ENCODE measurements at regions not wholly inside any gene's neighbourhood (a gene's known extent, or its start where the extent isn't known, plus 50 kb on each side); places are given as distances from the start of the nearest gene placed in this dataset.
"Not testable (repeated sequence)": the region's sequence is repeated elsewhere in the genome, so short reads cannot be mapped to it uniquely, and the experiment has no call there.

GRCh38 chr18:67455890-67456501 is 60.5 kb downstream of the DSEL start:
- H3K4me1 ChIP-seq (ENCODE audit: control insufficient read depth, insufficient read depth, low read length): peaks cover 11% of the 10 kb centered on the region; the same call in 1 of the 2 replicates
- H3K27ac ChIP-seq (ENCODE audit: low read depth, low read length): no peak overlapping the region
- no peaks in the 10 kb centered on the region for H3K27me3 ChIP-seq (ENCODE audit: control insufficient read depth, insufficient read depth, low read length)

GRCh38 chr18:67453901-67454300 is 62.6 kb downstream of the DSEL start:
- Histone ChIP-seq H3K4me3 (ENCODE audit: low read depth, low read length) (no peak overlapping the region), H3K36me3 (ENCODE audit: control insufficient read depth, insufficient read depth, low read length) (no peaks in the 10 kb centered on the region), H3K4me1 (ENCODE audit: control insufficient read depth, insufficient read depth, low read length) (peaks cover 11% of the 10 kb centered on the region; the same call in 1 of the 2 replicates), H3K9me3 (ENCODE audit: control insufficient read depth, insufficient read depth, low read length) (no peaks in the 10 kb centered on the region), H3K27ac (ENCODE audit: low read depth, low read length) (no peak overlapping the region), H3K9ac (ENCODE audit: low read depth, low read length) (no peak overlapping the region), H3K27me3 (ENCODE audit: control insufficient read depth, insufficient read depth, low read length) (no peaks in the 10 kb centered on the region)

More at GRCh38 chr18:67455890-67456501, 60.5 kb downstream of the DSEL start:
- no peaks in the 10 kb centered on the region for H3K9me3 ChIP-seq (ENCODE audit: control insufficient read depth, insufficient read depth, low read length)
- no peak overlapping the region for H3K9ac ChIP-seq (ENCODE audit: low read depth, low read length)
- H3K4me3 ChIP-seq (ENCODE audit: low read depth, low read length): no peak overlapping the region
- H3K36me3 ChIP-seq (ENCODE audit: control insufficient read depth, insufficient read depth, low read length): no peaks in the 10 kb centered on the region

GRCh38 chr18:67451960-67452359 is 64.6 kb downstream of the DSEL start:
- no peak overlapping the region for H3K27ac ChIP-seq (ENCODE audit: low read depth, low read length)
- H3K4me3 ChIP-seq (ENCODE audit: low read depth, low read length): no peak overlapping the region
- no peaks in the 10 kb centered on the region for H3K36me3 ChIP-seq (ENCODE audit: control insufficient read depth, insufficient read depth, low read length)
- peaks cover 11% of the 10 kb centered on the region; the same call in 1 of the 2 replicates for H3K4me1 ChIP-seq (ENCODE audit: control insufficient read depth, insufficient read depth, low read length)
- no peak overlapping the region for H3K9ac ChIP-seq (ENCODE audit: low read depth, low read length)
- no peaks in the 10 kb centered on the region for H3K27me3 ChIP-seq (ENCODE audit: control insufficient read depth, insufficient read depth, low read length)
- H3K9me3 ChIP-seq (ENCODE audit: control insufficient read depth, insufficient read depth, low read length): no peaks in the 10 kb centered on the region

GRCh38 chr18:67451101-67451500 is 65.4 kb downstream of the DSEL start:
- not testable (repeated sequence) for H3K27me3 ChIP-seq (ENCODE audit: control insufficient read depth, insufficient read depth, low read length); H3K9me3 ChIP-seq (ENCODE audit: control insufficient read depth, insufficient read depth, low read length); H3K27ac ChIP-seq (ENCODE audit: low read depth, low read length); H3K36me3 ChIP-seq (ENCODE audit: control insufficient read depth, insufficient read depth, low read length); H3K4me3 ChIP-seq (ENCODE audit: low read depth, low read length); H3K4me1 ChIP-seq (ENCODE audit: control insufficient read depth, insufficient read depth, low read length); H3K9ac ChIP-seq (ENCODE audit: low read depth, low read length)

GRCh38 chr18:67433971-67434370 is 82.5 kb downstream of the DSEL start:
- Histone ChIP-seq H3K9me3 (ENCODE audit: control insufficient read depth, insufficient read depth, low read length) (no peaks in the 10 kb centered on the region), H3K9ac (ENCODE audit: low read depth, low read length) (no peak overlapping the region), H3K4me3 (ENCODE audit: low read depth, low read length) (no peak overlapping the region), H3K27ac (ENCODE audit: low read depth, low read length) (no peak overlapping the region), H3K36me3 (ENCODE audit: control insufficient read depth, insufficient read depth, low read length) (no peaks in the 10 kb centered on the region), H3K27me3 (ENCODE audit: control insufficient read depth, insufficient read depth, low read length) (no peaks in the 10 kb centered on the region), H3K4me1 (ENCODE audit: control insufficient read depth, insufficient read depth, low read length) (no peaks in the 10 kb centered on the region)

GRCh38 chr18:67432806-67433205 is 83.7 kb downstream of the DSEL start:
- Histone ChIP-seq H3K9ac (ENCODE audit: low read depth, low read length) (no peak overlapping the region), H3K27ac (ENCODE audit: low read depth, low read length) (no peak overlapping the region), H3K36me3 (ENCODE audit: control insufficient read depth, insufficient read depth, low read length) (no peaks in the 10 kb centered on the region), H3K27me3 (ENCODE audit: control insufficient read depth, insufficient read depth, low read length) (no peaks in the 10 kb centered on the region), H3K4me1 (ENCODE audit: control insufficient read depth, insufficient read depth, low read length) (no peaks in the 10 kb centered on the region), H3K4me3 (ENCODE audit: low read depth, low read length) (no peak overlapping the region), H3K9me3 (ENCODE audit: control insufficient read depth, insufficient read depth, low read length) (no peaks in the 10 kb centered on the region)

- Histone ChIP-seq H3K27ac (ENCODE audit: low read depth, low read length) (no peak overlapping the region), H3K9ac (ENCODE audit: low read depth, low read length) (no peak overlapping the region), H3K4me1 (ENCODE audit: control insufficient read depth, insufficient read depth, low read length) (no peaks in the 10 kb centered on the region), H3K36me3 (ENCODE audit: control insufficient read depth, insufficient read depth, low read length) (no peaks in the 10 kb centered on the region), H3K4me3 (ENCODE audit: low read depth, low read length) (no peak overlapping the region), H3K27me3 (ENCODE audit: control insufficient read depth, insufficient read depth, low read length) (no peaks in the 10 kb centered on the region), H3K9me3 (ENCODE audit: control insufficient read depth, insufficient read depth, low read length) (no peaks in the 10 kb centered on the region)
Measured at GRCh38 chr18:67428805-67429204, 87.7 kb downstream of the DSEL start.

GRCh38 chr18:67428158-67428557 is 88.4 kb downstream of the DSEL start:
- Histone ChIP-seq H3K9me3 (ENCODE audit: control insufficient read depth, insufficient read depth, low read length) (no peaks in the 10 kb centered on the region), H3K27ac (ENCODE audit: low read depth, low read length) (no peak overlapping the region), H3K36me3 (ENCODE audit: control insufficient read depth, insufficient read depth, low read length) (no peaks in the 10 kb centered on the region)

GRCh38 chr18:67426486-67426885 is 90.0 kb downstream of the DSEL start:
- no peak overlapping the region for H3K27ac ChIP-seq (ENCODE audit: low read depth, low read length)
- H3K4me1 ChIP-seq (ENCODE audit: control insufficient read depth, insufficient read depth, low read length): no peaks in the 10 kb centered on the region
- H3K9me3 ChIP-seq (ENCODE audit: control insufficient read depth, insufficient read depth, low read length): no peaks in the 10 kb centered on the region
- no peaks in the 10 kb centered on the region for H3K27me3 ChIP-seq (ENCODE audit: control insufficient read depth, insufficient read depth, low read length)
- H3K9ac ChIP-seq (ENCODE audit: low read depth, low read length): no peak overlapping the region
- no peaks in the 10 kb centered on the region for H3K36me3 ChIP-seq (ENCODE audit: control insufficient read depth, insufficient read depth, low read length)
- H3K4me3 ChIP-seq (ENCODE audit: low read depth, low read length): no peak overlapping the region

More at GRCh38 chr18:67428158-67428557, 88.4 kb downstream of the DSEL start:
- H3K4me3 ChIP-seq (ENCODE audit: low read depth, low read length): no peak overlapping the region
- no peaks in the 10 kb centered on the region for H3K27me3 ChIP-seq (ENCODE audit: control insufficient read depth, insufficient read depth, low read length)
- no peak overlapping the region for H3K9ac ChIP-seq (ENCODE audit: low read depth, low read length)
- no peaks in the 10 kb centered on the region for H3K4me1 ChIP-seq (ENCODE audit: control insufficient read depth, insufficient read depth, low read length)

- Histone ChIP-seq H3K27ac (ENCODE audit: low read depth, low read length) (no peak overlapping the region), H3K9ac (ENCODE audit: low read depth, low read length) (no peak overlapping the region), H3K36me3 (ENCODE audit: control insufficient read depth, insufficient read depth, low read length) (no peaks in the 10 kb centered on the region), H3K4me3 (ENCODE audit: low read depth, low read length) (no peak overlapping the region), H3K9me3 (ENCODE audit: control insufficient read depth, insufficient read depth, low read length) (no peaks in the 10 kb centered on the region), H3K4me1 (ENCODE audit: control insufficient read depth, insufficient read depth, low read length) (no peaks in the 10 kb centered on the region), H3K27me3 (ENCODE audit: control insufficient read depth, insufficient read depth, low read length) (no peaks in the 10 kb centered on the region)
Measured at GRCh38 chr18:67425672-67426071, 90.8 kb downstream of the DSEL start.

GRCh38 chr18:67421651-67422050 is 94.9 kb downstream of the DSEL start:
- Histone ChIP-seq H3K4me1 (ENCODE audit: control insufficient read depth, insufficient read depth, low read length) (no peaks in the 10 kb centered on the region), H3K9ac (ENCODE audit: low read depth, low read length) (no peak overlapping the region), H3K27me3 (ENCODE audit: control insufficient read depth, insufficient read depth, low read length) (no peaks in the 10 kb centered on the region), H3K4me3 (ENCODE audit: low read depth, low read length) (no peak overlapping the region), H3K27ac (ENCODE audit: low read depth, low read length) (no peak overlapping the region), H3K36me3 (ENCODE audit: control insufficient read depth, insufficient read depth, low read length) (no peaks in the 10 kb centered on the region), H3K9me3 (ENCODE audit: control insufficient read depth, insufficient read depth, low read length) (no peaks in the 10 kb centered on the region)
